A172 (cell line): ENCODE measurements at regions not wholly inside any gene's neighbourhood (a gene's known extent, or its start where the extent isn't known, plus 50 kb on each side); places are given as distances from the start of the nearest gene placed in this dataset.

Source experiments
- DNase-seq: peaks from one replicate; pipeline ENCODE4 v3.0.0-alpha.2; 2015; ENCODE audit warnings: low spot score

- DNase-seq = no peak
Observed at GRCh38 chr3:72237679-72238009, 452.7 kb upstream of the PROK2 start.

- DNase-seq = no peak
Observed at GRCh38 chr3:72234391-72234790, 449.4 kb upstream of the PROK2 start.

- DNase-seq = no peak
Observed at GRCh38 chr3:72233571-72233970, 448.6 kb upstream of the PROK2 start.

GRCh38 chr3:72232777-72233176, 447.8 kb upstream of the PROK2 start:
- DNase-seq = no peak

GRCh38 chr3:72232331-72232730, 447.4 kb upstream of the PROK2 start:
- no peak for DNase-seq

- no peak for DNase-seq
Observed at GRCh38 chr3:72231439-72232196, 446.7 kb upstream of the PROK2 start.

- no peak for DNase-seq
Observed at GRCh38 chr3:72230774-72231379, 445.9 kb upstream of the PROK2 start.

GRCh38 chr3:72229952-72230351, 445.0 kb upstream of the PROK2 start:
- DNase-seq = no peak

GRCh38 chr3:72227486-72228070, 442.6 kb upstream of the PROK2 start:
- DNase-seq = no peak

GRCh38 chr3:72224804-72225509, 440.0 kb upstream of the PROK2 start:
- no peak for DNase-seq

- no peak for DNase-seq
Observed at GRCh38 chr3:72223628-72224027, 438.7 kb upstream of the PROK2 start.

- DNase-seq = no peak
Observed at GRCh38 chr3:72223116-72223515, 438.2 kb upstream of the PROK2 start.

- DNase-seq = no peak
Observed at GRCh38 chr3:72222410-72222809, 437.5 kb upstream of the PROK2 start.

- no peak for DNase-seq
Observed at GRCh38 chr3:72220946-72221345, 436.0 kb upstream of the PROK2 start.

- DNase-seq = no peak
Observed at GRCh38 chr3:72219752-72220151, 434.8 kb upstream of the PROK2 start.

GRCh38 chr3:72217570-72217969, 432.6 kb upstream of the PROK2 start:
- no peak for DNase-seq

GRCh38 chr3:72214066-72214951, 429.4 kb upstream of the PROK2 start:
- DNase-seq = no peak

GRCh38 chr3:72213296-72214065, 428.5 kb upstream of the PROK2 start:
- DNase-seq = no peak

GRCh38 chr3:72212396-72212795, 427.4 kb upstream of the PROK2 start:
- DNase-seq = no peak

GRCh38 chr3:72210261-72210660, 425.3 kb upstream of the PROK2 start:
- DNase-seq = no peak

- no peak for DNase-seq
Observed at GRCh38 chr3:72205297-72205826, 420.4 kb upstream of the PROK2 start.
